ENCODE measurements at regions not wholly inside any gene's neighbourhood (a gene's known extent, or its start where the extent isn't known, plus 50 kb on each side); places are given as distances from the start of the nearest gene placed in this dataset.

GRCh38 chr3:164879201-164879600 is 199.1 kb downstream of the SI start:
- in situ Hi-C loops (cut with MboI; ENCODE audit: low pct_unique_long_range_greater_than_20kb, low sequenced_read_pairs, unreplicated experiment): no loop called here
- DNase-seq (ENCODE audit: low spot score): no peak
- TF ChIP-seq, protein P1, sequence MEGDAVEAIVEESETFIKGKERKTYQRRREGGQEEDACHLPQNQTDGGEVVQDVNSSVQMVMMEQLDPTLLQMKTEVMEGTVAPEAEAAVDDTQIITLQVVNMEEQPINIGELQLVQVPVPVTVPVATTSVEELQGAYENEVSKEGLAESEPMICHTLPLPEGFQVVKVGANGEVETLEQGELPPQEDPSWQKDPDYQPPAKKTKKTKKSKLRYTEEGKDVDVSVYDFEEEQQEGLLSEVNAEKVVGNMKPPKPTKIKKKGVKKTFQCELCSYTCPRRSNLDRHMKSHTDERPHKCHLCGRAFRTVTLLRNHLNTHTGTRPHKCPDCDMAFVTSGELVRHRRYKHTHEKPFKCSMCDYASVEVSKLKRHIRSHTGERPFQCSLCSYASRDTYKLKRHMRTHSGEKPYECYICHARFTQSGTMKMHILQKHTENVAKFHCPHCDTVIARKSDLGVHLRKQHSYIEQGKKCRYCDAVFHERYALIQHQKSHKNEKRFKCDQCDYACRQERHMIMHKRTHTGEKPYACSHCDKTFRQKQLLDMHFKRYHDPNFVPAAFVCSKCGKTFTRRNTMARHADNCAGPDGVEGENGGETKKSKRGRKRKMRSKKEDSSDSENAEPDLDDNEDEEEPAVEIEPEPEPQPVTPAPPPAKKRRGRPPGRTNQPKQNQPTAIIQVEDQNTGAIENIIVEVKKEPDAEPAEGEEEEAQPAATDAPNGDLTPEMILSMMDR (IDR thresholded peaks at IDR 0.05; ENCODE audit: extremely low read depth, insufficient read depth, missing control alignments): no peak

DNA sequence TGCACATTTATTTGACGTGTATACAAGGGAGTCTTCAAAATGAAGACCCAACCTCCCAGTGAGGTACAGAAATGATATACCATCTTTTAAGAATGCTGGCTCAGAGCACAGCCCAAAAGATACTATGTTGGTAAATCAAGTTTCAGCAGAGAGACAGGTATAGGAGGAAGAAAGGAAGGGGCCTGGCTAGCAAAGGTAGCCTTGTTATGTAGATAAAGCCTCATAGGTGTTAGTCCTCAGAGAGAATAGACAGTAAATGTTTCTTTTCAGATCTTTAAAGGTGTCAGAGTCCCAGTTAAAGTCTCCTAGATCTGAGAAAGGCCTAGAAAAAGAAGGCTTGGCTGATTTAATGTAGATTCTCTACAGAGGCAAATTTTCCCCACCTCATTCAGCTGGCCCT is 213.8 kb downstream of the SI start:
- no peak for DNase-seq (ENCODE audit: low spot score)
- TF ChIP-seq, protein P1 (IDR thresholded peaks at IDR 0.05; ENCODE audit: extremely low read depth, insufficient read depth, missing control alignments): no peak
- in situ Hi-C loops (cut with MboI; ENCODE audit: low pct_unique_long_range_greater_than_20kb, low sequenced_read_pairs, unreplicated experiment): no loop called here

DNA sequence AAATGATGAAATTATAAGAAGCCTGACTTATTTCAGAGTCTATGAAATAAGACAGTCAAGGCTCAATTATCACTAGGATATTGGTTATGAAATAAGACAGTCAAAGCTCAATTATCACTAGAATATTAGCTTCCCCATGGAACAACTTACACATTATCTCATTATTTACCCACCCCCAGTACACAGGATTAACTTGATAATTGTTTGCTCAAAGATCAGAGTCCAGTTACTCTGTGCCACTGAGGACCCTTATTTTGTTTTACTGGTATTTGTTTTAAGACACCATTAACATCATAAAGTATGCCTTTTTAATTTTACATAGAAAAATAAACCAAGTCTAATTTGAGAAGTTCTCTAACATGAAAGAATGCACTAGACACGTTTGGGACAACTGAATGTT is 225.4 kb downstream of the SI start:
- no peak for DNase-seq (ENCODE audit: low spot score)
- TF ChIP-seq, protein P1 (IDR thresholded peaks at IDR 0.05; ENCODE audit: extremely low read depth, insufficient read depth, missing control alignments): no peak
- in situ Hi-C loops (cut with MboI; ENCODE audit: low pct_unique_long_range_greater_than_20kb, low sequenced_read_pairs, unreplicated experiment): no loop called here

DNA sequence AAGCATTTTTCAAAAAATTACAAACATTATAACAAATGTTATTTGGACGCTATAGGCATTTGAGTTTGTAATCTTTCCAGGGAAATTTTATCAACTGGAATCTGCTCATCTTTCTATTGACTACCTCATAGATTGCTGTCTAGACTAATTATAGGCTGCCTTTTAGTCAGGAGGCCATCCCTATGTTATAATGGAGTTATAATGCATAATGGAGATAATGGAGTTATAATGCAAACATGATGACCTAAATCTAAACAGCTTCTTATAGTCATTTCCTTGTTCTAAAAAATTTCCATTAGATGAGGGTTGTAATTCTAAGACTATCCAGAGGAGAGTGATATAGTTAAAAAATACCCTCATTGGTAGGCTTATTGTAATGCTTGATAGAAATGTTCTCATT is 226.4 kb downstream of the SI start:
- in situ Hi-C loops (cut with MboI; ENCODE audit: low pct_unique_long_range_greater_than_20kb, low sequenced_read_pairs, unreplicated experiment): no loop called here
- TF ChIP-seq, protein P1 (IDR thresholded peaks at IDR 0.05; ENCODE audit: extremely low read depth, insufficient read depth, missing control alignments): no peak
- no peak for DNase-seq (ENCODE audit: low spot score)

DNA sequence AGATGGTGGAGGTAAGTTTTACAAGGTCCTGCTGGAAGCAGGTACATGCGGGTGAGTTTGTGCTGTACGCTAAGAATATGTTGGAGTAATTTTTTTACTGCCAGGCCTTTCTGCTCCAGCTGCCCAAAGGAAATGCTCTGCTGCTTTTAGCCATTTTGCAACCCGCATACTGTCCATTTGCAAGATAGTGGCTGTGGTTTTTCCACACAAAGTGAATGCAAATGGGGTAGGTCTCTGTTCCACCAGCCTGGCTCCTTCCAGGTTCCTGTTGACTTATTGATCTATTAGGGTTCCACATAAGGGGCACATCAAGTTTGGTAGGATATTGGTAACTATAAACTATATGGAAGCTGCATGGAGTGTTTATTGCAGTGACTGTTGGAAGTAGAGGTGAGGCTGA is 227.1 kb downstream of the SI start:
- in situ Hi-C loops (cut with MboI; ENCODE audit: low pct_unique_long_range_greater_than_20kb, low sequenced_read_pairs, unreplicated experiment): no loop called here
- TF ChIP-seq, protein P1 (IDR thresholded peaks at IDR 0.05; ENCODE audit: extremely low read depth, insufficient read depth, missing control alignments): no peak
- DNase-seq (ENCODE audit: low spot score): no peak

- TF ChIP-seq, protein P1 (IDR thresholded peaks at IDR 0.05; ENCODE audit: extremely low read depth, insufficient read depth, missing control alignments): no peak
Observed at GRCh38 chr3:164848923-164849322, 229.4 kb downstream of the SI start.

GRCh38 chr3:164845739-164846138 is 232.6 kb downstream of the SI start:
- no peak for DNase-seq (ENCODE audit: low spot score)
- in situ Hi-C loops (cut with MboI; ENCODE audit: low pct_unique_long_range_greater_than_20kb, low sequenced_read_pairs, unreplicated experiment): no loop called here
- TF ChIP-seq, protein P1 (IDR thresholded peaks at IDR 0.05; ENCODE audit: extremely low read depth, insufficient read depth, missing control alignments): no peak

More at GRCh38 chr3:164848923-164849322, 229.4 kb downstream of the SI start:
- no peak for DNase-seq (ENCODE audit: low spot score)
- in situ Hi-C loops (cut with MboI; ENCODE audit: low pct_unique_long_range_greater_than_20kb, low sequenced_read_pairs, unreplicated experiment): no loop called here

All from GM13977 (cell line).